KMS-11 (cell line): ENCODE measurements at regions not wholly inside any gene's neighbourhood (a gene's known extent, or its start where the extent isn't known, plus 50 kb on each side); places are given as distances from the start of the nearest gene placed in this dataset.

Experiments
- H2AFZ ChIP-seq: fragments of 200-600 bp; sonication (generic); 2 replicates; pipeline ENCODE4 v1.6.1; 2016; ENCODE audit warnings: antibody characterized with exemption, mixed run types, low read depth
- H3K27ac ChIP-seq: fragments of 200-600 bp; sonication (generic); 2 replicates; pipeline ENCODE4 v1.6.1; 2016; ENCODE audit warnings: mild to moderate bottlenecking, mixed run types
- H3K27me3 ChIP-seq: fragments of 200-600 bp; sonication (generic); 2 replicates; pipeline ENCODE4 v1.6.1; 2017; ENCODE audit warnings: mild to moderate bottlenecking, low read depth, mixed run types, moderate library complexity; ENCODE audit not compliant: insufficient read depth
- H3K36me3 ChIP-seq: fragments of 200-600 bp; sonication (generic); 2 replicates; pipeline ENCODE4 v1.6.1; 2017; ENCODE audit warnings: mild to moderate bottlenecking, mixed run types; ENCODE audit not compliant: insufficient read depth
- H3K4me1 ChIP-seq: fragments of 200-600 bp; sonication (generic); 2 replicates; pipeline ENCODE4 v1.6.1; 2016; ENCODE audit warnings: mild to moderate bottlenecking, low read depth, mixed run types; ENCODE audit not compliant: poor library complexity, severe bottlenecking
- H3K4me2 ChIP-seq: fragments of 200-600 bp; sonication (generic); 2 replicates; pipeline ENCODE4 v1.7.0; 2016; ENCODE audit warnings: mild to moderate bottlenecking, mixed run types
- H3K4me3 ChIP-seq: fragments of 200-600 bp; sonication (generic); IDR thresholded peaks from 2 replicates; pipeline ENCODE4 v1.6.1; 2017; ENCODE audit warnings: low read depth, low read length, mixed read lengths; ENCODE audit not compliant: insufficient read depth
- H3K79me2 ChIP-seq: fragments of 200-600 bp; sonication (generic); 2 replicates; pipeline ENCODE4 v1.6.1; 2016; ENCODE audit warnings: low read depth, mixed run types; ENCODE audit not compliant: insufficient read depth
- H3K9ac ChIP-seq: fragments of 200-600 bp; sonication (generic); 2 replicates; pipeline ENCODE4 v1.6.1; 2016; ENCODE audit warnings: mild to moderate bottlenecking, mixed run types
- H4K20me1 ChIP-seq: fragments of 200-600 bp; sonication (generic); 2 replicates; pipeline ENCODE4 v1.6.1; 2016; ENCODE audit warnings: mild to moderate bottlenecking, mixed run types; ENCODE audit not compliant: insufficient read depth
- CTCF ChIP-seq: fragments of 200-600 bp; sonication (generic); conservative IDR thresholded peaks from 2 replicates; pipeline ENCODE4 v1.6.1; 2017; ENCODE audit warnings: low read depth, mild to moderate bottlenecking, antibody characterized with exemption, low read length, moderate library complexity, mixed read lengths

DNA sequence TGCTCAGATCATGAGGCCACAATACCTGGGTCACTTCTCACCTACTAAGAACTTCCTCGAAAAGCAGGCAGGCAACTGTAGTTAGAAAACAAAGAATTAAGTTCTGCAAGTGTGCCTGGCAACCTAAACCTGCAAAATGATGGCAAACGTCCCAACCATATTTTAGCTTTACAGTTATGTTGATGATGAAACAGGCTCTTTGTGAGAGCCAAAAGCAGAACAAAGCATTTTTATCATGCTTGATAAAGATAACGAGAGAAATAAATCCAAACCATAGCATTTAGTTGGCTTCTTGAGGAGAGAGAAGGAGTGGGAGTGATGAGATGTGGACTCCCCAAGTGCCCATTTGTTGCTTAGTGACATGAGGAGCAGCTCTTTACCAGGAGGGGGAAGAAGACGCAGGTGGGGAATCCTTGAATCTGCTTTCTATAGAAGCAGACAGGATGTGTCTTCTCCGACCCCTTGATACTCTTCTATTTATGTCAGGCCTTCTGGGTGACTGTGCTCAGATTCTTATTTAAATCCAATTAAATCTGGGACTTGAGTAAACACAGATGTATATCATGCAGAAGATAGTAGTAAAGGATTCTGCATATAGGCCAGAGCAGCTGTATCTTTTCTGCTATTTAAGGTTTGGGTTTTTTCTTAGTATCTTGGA, 221.2 kb downstream of the TMEM167A start:
- no peak overlapping the region for H3K4me3 ChIP-seq
- no peak for TF ChIP-seq CTCF
- no peak overlapping the region for H2AFZ ChIP-seq
- no peaks in the 10 kb centered on the region for H3K36me3 ChIP-seq
- no peaks in the 10 kb centered on the region for H4K20me1 ChIP-seq
- no peak overlapping the region for H3K4me2 ChIP-seq
- no peak overlapping the region for H3K9ac ChIP-seq
- no peaks in the 10 kb centered on the region for H3K4me1 ChIP-seq
- H3K27me3 ChIP-seq = no peaks in the 10 kb centered on the region
- H3K79me2 ChIP-seq = no peaks in the 10 kb centered on the region
- H3K27ac ChIP-seq = no peak overlapping the region

DNA sequence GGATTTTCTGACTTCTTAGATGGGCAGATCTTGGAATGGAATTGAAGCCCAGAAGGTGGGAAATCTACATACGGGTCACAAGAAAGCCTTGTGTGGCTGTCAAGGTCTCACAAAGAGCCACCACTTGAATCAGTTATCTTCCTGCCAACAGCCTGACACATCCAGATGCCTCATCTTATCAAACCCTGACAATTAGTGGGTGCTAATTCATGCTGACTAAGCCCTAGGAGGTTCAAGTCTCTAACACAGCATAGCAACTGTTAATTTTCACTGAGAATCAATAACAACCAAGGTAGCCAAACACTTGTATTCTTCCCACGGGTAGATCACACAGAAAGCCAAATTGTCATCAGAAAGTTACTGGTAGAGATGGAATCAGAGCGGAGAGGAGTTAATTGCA, 222.2 kb downstream of the TMEM167A start:
- no peaks in the 10 kb centered on the region for H3K79me2 ChIP-seq
- H3K4me1 ChIP-seq = no peaks in the 10 kb centered on the region
- no peaks in the 10 kb centered on the region for H3K36me3 ChIP-seq
- H3K27me3 ChIP-seq = no peaks in the 10 kb centered on the region
- H3K4me3 ChIP-seq = no peak overlapping the region
- no peak for TF ChIP-seq CTCF
- no peak overlapping the region for H3K27ac ChIP-seq
- no peak overlapping the region for H3K4me2 ChIP-seq
- H2AFZ ChIP-seq = no peak overlapping the region
- no peaks in the 10 kb centered on the region for H4K20me1 ChIP-seq
- H3K9ac ChIP-seq = no peak overlapping the region

GRCh38 chr5:82851471-82851870, 225.7 kb downstream of the TMEM167A start:
- Histone ChIP-seq H3K4me3 (no peak overlapping the region), H4K20me1 (no peaks in the 10 kb centered on the region)

GRCh38 chr5:82850393-82850792, 226.8 kb downstream of the TMEM167A start:
- Histone ChIP-seq H3K27me3 (no peaks in the 10 kb centered on the region), H3K4me1 (no peaks in the 10 kb centered on the region), H3K9ac (no peak overlapping the region), H3K4me3 (no peak overlapping the region), H3K4me2 (no peak overlapping the region), H4K20me1 (no peaks in the 10 kb centered on the region), H3K36me3 (no peaks in the 10 kb centered on the region), H2AFZ (no peak overlapping the region), H3K27ac (no peak overlapping the region), H3K79me2 (no peaks in the 10 kb centered on the region)
- no peak for TF ChIP-seq CTCF

More at GRCh38 chr5:82851471-82851870, 225.7 kb downstream of the TMEM167A start:
- Histone ChIP-seq H3K27me3 (no peaks in the 10 kb centered on the region), H3K4me2 (no peak overlapping the region), H2AFZ (no peak overlapping the region), H3K4me1 (no peaks in the 10 kb centered on the region), H3K36me3 (no peaks in the 10 kb centered on the region), H3K9ac (no peak overlapping the region), H3K79me2 (no peaks in the 10 kb centered on the region), H3K27ac (no peak overlapping the region)
- TF ChIP-seq CTCF = no peak
